PFSK-1 (cell line): ENCODE measurements at regions not wholly inside any gene's neighbourhood (a gene's known extent, or its start where the extent isn't known, plus 50 kb on each side); places are given as distances from the start of the nearest gene placed in this dataset.
A peak's percentile ranks its signal among the peaks of the same experiment; 100 is the strongest.

Experiments
- FOXP2 ChIP-seq: optimal IDR thresholded peaks from 2 replicates; pipeline ENCODE3; 2011; ENCODE audit warnings: borderline replicate concordance, control low read depth, inconsistent platforms; ENCODE audit not compliant: insufficient read depth; ENCODE audit errors: extremely low read length, extremely low read depth
- POLR2AphosphoS5 ChIP-seq: IDR thresholded peaks from 2 replicates; pipeline ENCODE4 v1.6.1; 2012; ENCODE audit warnings: low read depth, mild to moderate bottlenecking, control low read depth, low read length, moderate library complexity
- SIN3A ChIP-seq: IDR thresholded peaks from 2 replicates; pipeline ENCODE4 v1.6.1; 2012; ENCODE audit warnings: mild to moderate bottlenecking, low read length, moderate library complexity, borderline replicate concordance; ENCODE audit not compliant: insufficient read depth
- TAF1 ChIP-seq: IDR thresholded peaks from 2 replicates; pipeline ENCODE4 v1.6.1; 2012; ENCODE audit warnings: low read length, control low read depth, borderline replicate concordance; ENCODE audit not compliant: insufficient read depth
- TF ChIP-seq, protein P1 (sequence below), 2 experiments: IDR thresholded peaks; 2 replicates each; pipeline versions ENCODE4 v1.6.1 to v1.8.0; 2011 to 2012; ENCODE audit warnings: low read depth in 2 of 2, low read length in 2 of 2, control low read depth in 1 of 2, inconsistent platforms in 1 of 2, mild to moderate bottlenecking in 1 of 2, moderate library complexity in 1 of 2; ENCODE audit not compliant: insufficient read depth in 1 of 2

DNA sequence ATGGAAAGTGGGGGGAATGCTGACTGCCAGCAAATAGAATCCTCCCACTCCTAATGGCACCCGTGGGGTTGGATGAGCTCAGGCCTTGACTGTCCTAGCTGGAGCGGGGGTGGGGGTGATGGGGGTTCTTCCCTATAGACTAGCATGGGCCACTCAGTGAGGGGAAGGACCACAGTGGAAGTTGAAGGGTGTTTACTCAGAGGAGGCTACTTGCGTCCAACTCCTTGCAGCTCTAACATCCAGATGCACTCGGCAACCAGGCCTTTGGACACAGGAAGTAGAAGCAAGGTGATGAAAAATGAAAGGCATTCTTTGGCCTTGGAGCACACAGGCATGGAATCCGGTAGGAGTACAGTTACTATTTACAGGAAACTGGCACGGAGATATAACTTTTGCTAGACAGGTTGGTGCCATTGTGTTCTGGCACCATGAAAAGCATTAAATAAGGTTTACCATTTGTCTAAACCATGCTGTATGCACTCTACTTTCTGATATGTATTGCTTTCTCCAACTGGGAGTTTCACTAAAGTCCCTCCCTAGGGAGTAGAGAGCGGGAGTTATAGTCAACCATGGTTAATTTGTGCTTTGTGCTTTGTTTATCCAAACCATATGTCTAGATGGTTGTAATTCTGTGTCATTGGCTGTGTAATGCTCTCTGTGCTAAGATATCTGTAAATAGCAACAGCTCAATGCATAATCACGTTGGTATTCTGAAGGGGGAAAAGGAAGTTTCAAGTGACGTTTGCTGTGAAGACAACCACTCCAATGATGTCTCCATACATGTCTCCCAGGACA is 125.3 kb downstream of the TSHZ3 start:
- no peak for TF ChIP-seq SIN3A
- no peak for TF ChIP-seq POLR2AphosphoS5
- TF ChIP-seq FOXP2, result no peak
- TF ChIP-seq, protein P1, sequence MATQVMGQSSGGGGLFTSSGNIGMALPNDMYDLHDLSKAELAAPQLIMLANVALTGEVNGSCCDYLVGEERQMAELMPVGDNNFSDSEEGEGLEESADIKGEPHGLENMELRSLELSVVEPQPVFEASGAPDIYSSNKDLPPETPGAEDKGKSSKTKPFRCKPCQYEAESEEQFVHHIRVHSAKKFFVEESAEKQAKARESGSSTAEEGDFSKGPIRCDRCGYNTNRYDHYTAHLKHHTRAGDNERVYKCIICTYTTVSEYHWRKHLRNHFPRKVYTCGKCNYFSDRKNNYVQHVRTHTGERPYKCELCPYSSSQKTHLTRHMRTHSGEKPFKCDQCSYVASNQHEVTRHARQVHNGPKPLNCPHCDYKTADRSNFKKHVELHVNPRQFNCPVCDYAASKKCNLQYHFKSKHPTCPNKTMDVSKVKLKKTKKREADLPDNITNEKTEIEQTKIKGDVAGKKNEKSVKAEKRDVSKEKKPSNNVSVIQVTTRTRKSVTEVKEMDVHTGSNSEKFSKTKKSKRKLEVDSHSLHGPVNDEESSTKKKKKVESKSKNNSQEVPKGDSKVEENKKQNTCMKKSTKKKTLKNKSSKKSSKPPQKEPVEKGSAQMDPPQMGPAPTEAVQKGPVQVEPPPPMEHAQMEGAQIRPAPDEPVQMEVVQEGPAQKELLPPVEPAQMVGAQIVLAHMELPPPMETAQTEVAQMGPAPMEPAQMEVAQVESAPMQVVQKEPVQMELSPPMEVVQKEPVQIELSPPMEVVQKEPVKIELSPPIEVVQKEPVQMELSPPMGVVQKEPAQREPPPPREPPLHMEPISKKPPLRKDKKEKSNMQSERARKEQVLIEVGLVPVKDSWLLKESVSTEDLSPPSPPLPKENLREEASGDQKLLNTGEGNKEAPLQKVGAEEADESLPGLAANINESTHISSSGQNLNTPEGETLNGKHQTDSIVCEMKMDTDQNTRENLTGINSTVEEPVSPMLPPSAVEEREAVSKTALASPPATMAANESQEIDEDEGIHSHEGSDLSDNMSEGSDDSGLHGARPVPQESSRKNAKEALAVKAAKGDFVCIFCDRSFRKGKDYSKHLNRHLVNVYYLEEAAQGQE (IDR thresholded peaks at IDR 0.05; ENCODE audit: insufficient read depth in 1 of 2, low read depth in 2 of 2, low read length in 2 of 2), result no peak

DNA sequence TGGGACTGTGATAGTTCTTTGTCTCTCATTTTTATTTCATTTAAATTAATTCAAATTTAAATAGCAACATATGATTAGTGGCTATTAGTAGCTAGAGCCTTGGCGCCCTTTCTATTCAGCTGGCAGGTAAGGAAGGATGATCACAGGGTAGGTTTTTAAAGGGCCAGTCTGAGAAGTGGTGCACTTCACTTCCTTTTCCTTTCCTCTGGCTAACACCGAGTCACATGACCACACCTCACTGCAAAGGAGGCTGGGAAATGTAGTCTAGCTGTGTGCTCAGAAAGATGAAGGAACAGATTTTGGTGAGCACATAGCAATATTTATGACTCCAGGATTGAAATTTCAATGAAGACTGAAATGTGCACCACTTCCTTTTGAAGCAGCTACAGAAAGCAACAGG is 128.7 kb downstream of the TSHZ3 start:
- TF ChIP-seq FOXP2 (no peak), TAF1 (no peak), SIN3A (no peak), POLR2AphosphoS5 (no peak)
- TF ChIP-seq, protein P1 (IDR thresholded peaks at IDR 0.05; ENCODE audit: insufficient read depth in 1 of 2, low read depth in 2 of 2, low read length in 2 of 2), result no peak

DNA sequence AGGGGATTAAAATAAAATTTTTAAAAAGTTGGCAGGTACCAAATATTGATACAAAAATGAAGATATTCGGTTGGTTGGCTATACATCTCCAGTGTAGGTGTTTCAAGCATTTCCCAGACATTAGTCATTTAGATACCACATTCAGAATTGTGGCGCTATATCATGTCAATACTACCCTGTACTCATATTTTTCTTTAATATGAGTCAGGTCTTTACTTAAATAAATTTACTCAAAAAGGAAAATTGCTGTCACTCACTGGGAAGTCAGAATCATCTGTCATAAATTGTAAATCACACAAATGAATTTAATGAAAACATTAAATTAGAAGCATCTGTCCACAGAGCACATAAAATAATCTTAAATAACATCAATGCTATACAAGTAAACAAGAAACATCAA is 134.2 kb downstream of the TSHZ3 start:
- TF ChIP-seq SIN3A, result no peak
- TF ChIP-seq FOXP2, result no peak
- TF ChIP-seq, protein P1 (IDR thresholded peaks at IDR 0.05; ENCODE audit: insufficient read depth in 1 of 2, low read depth in 2 of 2, low read length in 2 of 2), result no peak
- TF ChIP-seq POLR2AphosphoS5, result no peak
- no peak for TF ChIP-seq TAF1

DNA sequence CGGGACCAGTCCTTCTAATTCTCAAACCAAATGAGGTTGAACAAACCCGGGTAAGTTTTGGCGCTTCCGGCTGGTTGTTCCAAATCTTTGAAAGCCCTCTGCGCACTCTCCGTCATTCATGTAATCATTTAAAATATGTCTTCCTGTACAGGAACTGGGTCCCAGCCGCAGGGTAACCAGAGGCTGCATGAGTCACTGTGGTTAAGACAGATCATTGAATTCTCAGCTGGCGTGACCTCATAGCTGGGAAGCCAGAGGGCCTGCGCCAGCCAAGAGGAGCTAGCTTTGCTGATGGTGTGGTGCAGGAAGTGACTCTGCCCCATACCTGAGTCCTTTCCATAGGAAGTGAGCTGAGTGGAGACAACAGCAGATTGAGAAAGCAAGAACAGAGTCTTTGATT is 135.2 kb downstream of the TSHZ3 start:
- TF ChIP-seq POLR2AphosphoS5, result 0 out of 2 replicates have a peak, but pooled peaks have one; percentile 25
- TF ChIP-seq FOXP2, result peak; percentile 80
- TF ChIP-seq, protein P1 (IDR thresholded peaks at IDR 0.05; ENCODE audit: insufficient read depth in 1 of 2, low read depth in 2 of 2, low read length in 2 of 2), result peak in 1 of 2 experiments; percentile 29; a peak in 1 of 4 replicates
- TF ChIP-seq SIN3A, result no peak
- peak; percentile 16; the same call in 1 of the 2 replicates for TF ChIP-seq TAF1

DNA sequence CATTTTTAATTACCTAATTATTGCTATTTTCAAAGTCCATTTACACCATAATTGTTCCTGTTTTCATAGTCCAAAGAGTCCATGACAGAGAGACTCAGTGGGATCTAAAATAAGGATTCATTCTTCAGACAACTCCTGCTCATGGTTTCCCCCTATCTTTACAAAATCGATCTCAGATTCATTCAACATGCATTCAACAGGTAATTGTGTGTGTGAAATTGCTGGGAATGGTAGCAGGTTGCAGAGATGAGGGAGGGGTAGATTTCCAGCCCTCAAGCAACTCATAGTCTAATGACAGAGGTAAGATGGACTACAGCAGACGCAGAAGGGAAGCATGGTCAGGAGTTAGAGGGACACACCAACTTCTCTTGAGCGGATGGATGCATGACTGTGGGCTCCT is 138.1 kb downstream of the TSHZ3 start:
- no peak for TF ChIP-seq FOXP2
- no peak for TF ChIP-seq TAF1
- no peak for TF ChIP-seq POLR2AphosphoS5
- no peak for TF ChIP-seq SIN3A
- TF ChIP-seq, protein P1 (IDR thresholded peaks at IDR 0.05; ENCODE audit: insufficient read depth in 1 of 2, low read depth in 2 of 2, low read length in 2 of 2), result no peak
